H1 (cell line): ENCODE measurements at regions not wholly inside any gene's neighbourhood (a gene's known extent, or its start where the extent isn't known, plus 50 kb on each side); places are given as distances from the start of the nearest gene placed in this dataset.

Source experiments
- CTCF ChIA-PET: fragments of 300-600 bp; sonication (Branson Sonifier 250); formaldehyde crosslinking; loops from one replicate; lab custom pipeline; 2021; ENCODE audit not compliant: partially characterized antibody; lab: Charles Lee
- POLR2A ChIA-PET: fragments of 300-600 bp; sonication (Branson Sonifier 250); formaldehyde crosslinking; loops from one replicate; lab custom pipeline; 2021; ENCODE audit warnings: inconsistent platforms; ENCODE audit not compliant: partially characterized antibody; lab: Charles Lee
- DNase-seq, 2 experiments: peaks; one replicate each; pipeline versions ENCODE4 v3.0.0 to v3.0.0-alpha.2; 2010 to 2022; ENCODE audit warnings: low spot score in 2 of 2, low read depth in 1 of 2, mixed read lengths in 1 of 2
- FAIRE-seq: peaks from 2 replicates; lab custom pipeline; 2011; peaks lifted over from hg19 to GRCh38; lab: Jason Lieb, UNC
- H2AFZ ChIP-seq: 2 replicates; pipeline ENCODE4 v1.8.1; 2012; ENCODE audit warnings: low read length, inconsistent platforms
- H2AK5ac ChIP-seq: 2 replicates; pipeline ENCODE4 v1.6.1; 2013; ENCODE audit warnings: low read depth, low read length
- H2BK120ac ChIP-seq: replicated peaks from 2 replicates; pipeline ENCODE3; 2013; ENCODE audit warnings: low read depth, low read length, inconsistent platforms
- H2BK12ac ChIP-seq: 2 replicates; pipeline ENCODE4 v1.6.1; 2013; ENCODE audit warnings: low read depth, low read length
- H2BK15ac ChIP-seq: 2 replicates; pipeline ENCODE4 v1.6.1; 2013; ENCODE audit warnings: low read length
- H2BK20ac ChIP-seq: 2 replicates; pipeline ENCODE4 v1.6.1; 2013; ENCODE audit warnings: low read length
- H2BK5ac ChIP-seq: 2 replicates; pipeline ENCODE4 v1.6.1; 2013; ENCODE audit warnings: low read depth, low read length
- H3K14ac ChIP-seq: 2 replicates; pipeline ENCODE4 v1.6.1; 2013; ENCODE audit warnings: inconsistent platforms; ENCODE audit not compliant: insufficient read length
- H3K18ac ChIP-seq: 2 replicates; pipeline ENCODE4 v1.6.1; 2013; ENCODE audit warnings: low read length; ENCODE audit errors: extremely low read depth
- H3K23ac ChIP-seq: 2 replicates; pipeline ENCODE4 v1.6.1; 2013; ENCODE audit warnings: inconsistent platforms; ENCODE audit not compliant: insufficient read length
- H3K23me2 ChIP-seq: 2 replicates; pipeline ENCODE4 v1.6.1; 2013; ENCODE audit warnings: low read depth, low read length
- H3K27ac ChIP-seq: 2 replicates; pipeline ENCODE4 v1.6.1; 2011; ENCODE audit warnings: low read depth, low read length, inconsistent platforms
- H3K27me3 ChIP-seq, 4 experiments: replicated peaks in 1 of 4; 1 replicate in 1 of 4; 2 replicates in 3 of 4; pipeline versions ENCODE4 v1.6.1 to v1.8.1; 2011 to 2013; ENCODE audit warnings: low read length in 3 of 4, mild to moderate bottlenecking in 3 of 4, inconsistent platforms in 2 of 4, mixed read lengths in 2 of 4, moderate library complexity in 1 of 4; ENCODE audit not compliant: control insufficient read depth in 3 of 4, insufficient read depth in 3 of 4; ENCODE audit errors: extremely low read depth in 1 of 4
- H3K36me3 ChIP-seq, 4 experiments: 2 replicates each; pipeline versions ENCODE4 v1.6.1 to v1.8.1; 2011 to 2013; ENCODE audit warnings: mild to moderate bottlenecking in 4 of 4, low read length in 3 of 4, moderate library complexity in 2 of 4, control low read depth in 1 of 4, inconsistent platforms in 1 of 4; ENCODE audit not compliant: insufficient read depth in 4 of 4, control insufficient read depth in 2 of 4
- H3K4ac ChIP-seq: replicated peaks from 2 replicates; pipeline ENCODE3; 2013; ENCODE audit warnings: low read length, low read depth, mixed read lengths, inconsistent platforms; ENCODE audit not compliant: insufficient read length
- H3K4me1 ChIP-seq, 4 experiments: replicated peaks in 1 of 4; 1 replicate in 1 of 4; 2 replicates in 3 of 4; pipeline versions ENCODE4 v1.6.1 to v1.8.1; 2011 to 2013; ENCODE audit warnings: low read length in 3 of 4, inconsistent platforms in 2 of 4, mixed read lengths in 1 of 4; ENCODE audit not compliant: insufficient read depth in 4 of 4, control insufficient read depth in 3 of 4
- H3K4me2 ChIP-seq, 2 experiments: 2 replicates each; pipeline versions ENCODE4 v1.6.1 to v1.8.1; 2011 to 2013; ENCODE audit warnings: low read depth in 2 of 2, low read length in 2 of 2, control low read depth in 1 of 2, inconsistent platforms in 1 of 2, mild to moderate bottlenecking in 1 of 2; ENCODE audit not compliant: insufficient read depth in 1 of 2
- H3K4me3 ChIP-seq, 4 experiments: fragments of 200-600, 300-600 bp in 1 of 4; sonication (generic), shearing (Covaris generic), sonication (Bioruptor Twin) in 1 of 4; 2 replicates each; pipeline versions ENCODE4 v1.5.1 to v1.8.1; 2011 to 2016; ENCODE audit warnings: low read length in 4 of 4, low read depth in 3 of 4, control low read depth in 2 of 4, inconsistent platforms in 2 of 4, mild to moderate bottlenecking in 2 of 4, mixed read lengths in 1 of 4, moderate library complexity in 1 of 4; ENCODE audit not compliant: insufficient read depth in 2 of 4; ENCODE audit errors: extremely low read depth in 1 of 4
- H3K56ac ChIP-seq: replicated peaks from 2 replicates; pipeline ENCODE3; 2013; ENCODE audit warnings: low read depth, mild to moderate bottlenecking, mixed read lengths, low read length, inconsistent platforms; ENCODE audit not compliant: insufficient read length
- H3K79me1 ChIP-seq: 2 replicates; pipeline ENCODE4 v1.6.1; 2013; ENCODE audit warnings: low read depth, low read length, control low read depth
- H3K79me2 ChIP-seq, 2 experiments: 2 replicates each; pipeline versions ENCODE4 v1.6.1 to v1.8.1; 2012 to 2013; ENCODE audit warnings: low read length in 2 of 2, mild to moderate bottlenecking in 2 of 2, inconsistent platforms in 1 of 2; ENCODE audit not compliant: insufficient read depth in 2 of 2, control insufficient read depth in 1 of 2
- H3K9ac ChIP-seq, 4 experiments: replicated peaks in 1 of 4; 1 replicate in 1 of 4; 2 replicates in 3 of 4; pipeline versions ENCODE4 v1.6.1 to v1.8.1; 2011 to 2013; ENCODE audit warnings: low read depth in 3 of 4, low read length in 3 of 4, control low read depth in 2 of 4, mild to moderate bottlenecking in 2 of 4, moderate library complexity in 2 of 4, inconsistent platforms in 1 of 4; ENCODE audit errors: extremely low read depth in 1 of 4
- H3K9me3 ChIP-seq, 2 experiments: 2 replicates each; pipeline versions ENCODE4 v1.6.1 to v1.8.1; 2012 to 2013; ENCODE audit warnings: mild to moderate bottlenecking in 2 of 2, moderate library complexity in 2 of 2, control low read depth in 1 of 2, inconsistent platforms in 1 of 2, low read depth in 1 of 2, low read length in 1 of 2, mixed read lengths in 1 of 2; ENCODE audit not compliant: insufficient read depth in 2 of 2
- H4K20me1 ChIP-seq, 2 experiments: replicated peaks in 1 of 2; 2 replicates each; pipeline versions ENCODE3 to v1.8.1; 2011 to 2013; ENCODE audit warnings: inconsistent platforms in 2 of 2, low read length in 2 of 2, mild to moderate bottlenecking in 1 of 2; ENCODE audit not compliant: insufficient read depth in 2 of 2, control insufficient read depth in 1 of 2
- H4K5ac ChIP-seq: 2 replicates; pipeline ENCODE4 v1.6.1; 2013; ENCODE audit warnings: low read length, low read depth, mixed read lengths, inconsistent platforms; ENCODE audit not compliant: insufficient read length
- H4K8ac ChIP-seq: 2 replicates; pipeline ENCODE4 v1.8.0; 2013; ENCODE audit warnings: mild to moderate bottlenecking, moderate library complexity, low read length, inconsistent platforms; ENCODE audit not compliant: insufficient read depth; ENCODE audit errors: extremely low read depth
- H4K91ac ChIP-seq: replicated peaks from 2 replicates; pipeline ENCODE3; 2013; ENCODE audit warnings: low read length, mixed read lengths, inconsistent platforms; ENCODE audit not compliant: insufficient read length
- ASH2L ChIP-seq: fragments of 200-600, 300-600 bp; sonication (generic); IDR thresholded peaks from one replicate; pipeline ENCODE4 v1.7.1; 2017; ENCODE audit warnings: low read length
- WGBS, 2 experiments: shearing (Covaris generic) in 1 of 2; methylation state at CpG; one replicate each; pipeline versions ENCODE4 v1.1.6 to v1.1.7; 2013 to 2015; ENCODE audit warnings: low lambda C conversion rate in 2 of 2, mixed read lengths in 2 of 2, inconsistent platforms in 1 of 2, low coverage in 1 of 2, missing lambda C conversion rate in 1 of 2; ENCODE audit not compliant: insufficient replicate concordance in 2 of 2, insufficient coverage in 1 of 2, insufficient read length in 1 of 2; ENCODE audit errors: extremely low coverage in 1 of 2, missing lambda C conversion rate in 1 of 2; 5-methylcytosine and 5-hydroxymethylcytosine counted together

DNA sequence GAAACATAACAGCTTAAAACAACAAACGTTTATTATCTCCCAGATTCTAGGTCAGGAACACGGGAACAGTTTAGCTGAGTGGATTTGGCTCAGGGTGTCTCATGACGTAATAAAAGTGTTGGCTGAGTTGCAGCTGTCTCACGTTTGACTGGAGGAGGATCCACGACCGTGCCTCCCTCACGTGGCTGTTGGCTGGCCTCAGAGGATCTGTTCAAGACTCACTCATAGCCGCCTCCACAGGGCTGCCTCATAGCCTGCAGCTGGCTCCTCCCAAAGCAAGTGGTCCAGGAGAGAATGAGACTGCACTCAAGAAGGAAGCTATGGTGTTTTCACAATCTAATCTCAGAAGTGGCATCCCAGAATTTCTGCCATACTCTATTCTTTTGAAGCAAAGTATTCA, 167.1 kb downstream of the RPRM start:
- no peak overlapping the region for H3K9ac ChIP-seq
- H2BK120ac ChIP-seq = no peak overlapping the region
- H2BK12ac ChIP-seq = no peak overlapping the region
- no peaks in the 10 kb centered on the region for H3K79me1 ChIP-seq
- no peaks in the 10 kb centered on the region for H3K4me1 ChIP-seq
- no peak overlapping the region for H2BK20ac ChIP-seq
- no peak overlapping the region for H3K4me3 ChIP-seq
- CTCF ChIA-PET = interaction anchor here (0.6 kb wide), 1 partner anchor 405 kb away, joined by 3 read pairs; no protein-coding TSS in a partner anchor
- H3K18ac ChIP-seq = no peak overlapping the region
- no peak overlapping the region for H3K56ac ChIP-seq
- H4K8ac ChIP-seq = no peak overlapping the region; the same call in 1 of the 2 replicates
- no peak overlapping the region for H3K4ac ChIP-seq
- no peak overlapping the region for H4K91ac ChIP-seq
- DNase-seq (no peak), FAIRE-seq (no peak)
- H2AFZ ChIP-seq = no peak overlapping the region
- no peak overlapping the region for H3K27ac ChIP-seq
- H2BK15ac ChIP-seq = no peak overlapping the region
- no peak overlapping the region for H3K14ac ChIP-seq
- H2BK5ac ChIP-seq = no peak overlapping the region
- H3K23ac ChIP-seq = no peak overlapping the region
- POLR2A ChIA-PET = no interaction called here
- no peaks in the 10 kb centered on the region for H3K9me3 ChIP-seq
- WGBS, 2 experiments = 81% methylated on average over 8 of the region's 8 CpGs; no CpG with 5 or more reads in 1 of the 2 experiments
- no peak overlapping the region for H4K5ac ChIP-seq
- H2AK5ac ChIP-seq = no peak overlapping the region
- no peaks in the 10 kb centered on the region for H3K27me3 ChIP-seq
- no peaks in the 10 kb centered on the region for H3K23me2 ChIP-seq
- no peaks in the 10 kb centered on the region for H3K79me2 ChIP-seq
- no peaks in the 10 kb centered on the region for H4K20me1 ChIP-seq
- no peak for TF ChIP-seq ASH2L
- H3K4me2 ChIP-seq = no peak overlapping the region
- H3K36me3 ChIP-seq = no peaks in the 10 kb centered on the region
